Testis (tissue), 2 donors: ENCODE measurements at regions not wholly inside any gene's neighbourhood (a gene's known extent, or its start where the extent isn't known, plus 50 kb on each side); places are given as distances from the start of the nearest gene placed in this dataset.

Source experiments
- CTCF ChIP-seq, 3 experiments: fragments of 450-650 bp in 2 of 3; fragments of 200-600 bp in 1 of 3; sonication (generic) in 1 of 3; IDR thresholded peaks; one replicate each; pipeline ENCODE4 v1.5.1; 2016 to 2019; ENCODE audit warnings: antibody characterized with exemption in 3 of 3, mild to moderate bottlenecking in 2 of 3, moderate library complexity in 1 of 3
- POLR2A ChIP-seq: fragments of 450-650 bp; IDR thresholded peaks from one replicate; pipeline ENCODE4 v1.6.1; 2017; ENCODE audit warnings: antibody characterized with exemption, mild to moderate bottlenecking, moderate library complexity

GRCh38 chr12:114592946-114593345, 91.0 kb downstream of the TBX3 start:
- TF ChIP-seq CTCF (IDR thresholded peaks at IDR 0.05) (no peak), POLR2A (no peak)
